AG04449 (cell line): ENCODE measurements at regions not wholly inside any gene's neighbourhood (a gene's known extent, or its start where the extent isn't known, plus 50 kb on each side); places are given as distances from the start of the nearest gene placed in this dataset.

Experiments used
- CTCF ChIA-PET: fragments of 350-600 bp; formaldehyde crosslinking; extraction: SDS; loops from one replicate; lab custom pipeline; 2021; ENCODE audit warnings: antibody characterized with exemption; lab: Yijun Ruan, JAX
- POLR2A ChIA-PET: fragments of 400-600, 350-600 bp; formaldehyde crosslinking; extraction: SDS; loops from one replicate; lab custom pipeline; 2020; ENCODE audit warnings: antibody characterized with exemption, inconsistent platforms; lab: Yijun Ruan, JAX
- DNase-seq: peaks from one replicate; pipeline ENCODE4 v3.0.0-alpha.2; 2010; ENCODE audit warnings: low read depth, low spot score
- H3K4me3 ChIP-seq: 2 replicates; pipeline ENCODE4 v1.5.1; 2011; ENCODE audit warnings: low read depth, mild to moderate bottlenecking, control low read depth, low read length
- TF ChIP-seq, protein P1 (sequence below): IDR thresholded peaks from one replicate; pipeline ENCODE4 v1.5.1; 2011; ENCODE audit warnings: mild to moderate bottlenecking, moderate library complexity, low read length, control low read depth, inconsistent platforms; ENCODE audit not compliant: insufficient read depth; ENCODE audit errors: missing control alignments

DNA sequence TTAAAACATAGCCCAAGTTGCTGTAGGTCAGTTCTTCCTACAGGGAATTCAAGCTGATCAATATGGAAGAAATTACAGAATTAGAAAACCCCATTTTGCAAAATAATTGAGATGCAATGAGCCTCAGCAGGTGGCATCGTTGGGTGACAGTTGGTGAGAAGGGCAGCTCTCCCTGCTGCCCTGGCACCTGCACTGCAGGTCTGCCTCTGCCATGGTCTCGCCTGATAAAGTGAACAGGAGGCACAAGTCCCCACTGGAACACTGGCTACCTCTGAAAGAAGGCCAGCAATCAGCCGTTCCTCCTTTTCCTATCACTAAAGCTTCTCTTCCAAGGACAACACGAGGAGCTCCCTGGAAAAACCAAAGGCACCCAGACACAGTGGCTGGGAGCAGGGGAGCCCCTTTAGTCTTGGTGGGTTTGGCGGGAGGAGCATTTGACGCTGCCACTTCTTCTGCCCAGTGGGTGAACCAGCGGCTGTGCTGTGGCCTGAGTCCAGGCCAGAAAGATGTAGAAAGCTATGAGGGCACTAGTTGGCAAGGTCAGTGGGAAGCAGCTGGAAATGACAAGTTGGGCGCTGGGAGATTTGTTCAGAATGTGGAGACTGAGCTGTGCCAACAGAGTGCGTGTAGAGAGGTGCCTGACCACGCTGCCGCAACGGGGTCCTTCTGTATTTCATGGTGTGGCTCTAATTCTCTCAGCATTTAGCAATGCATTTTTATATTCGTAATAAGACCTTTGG is 93.1 kb downstream of the RIPK4 start:
- ChIA-PET CTCF (interaction anchor here (0.7 to 1.4 kb wide), 5 partner anchors 9 to 143 kb away, joined by 3 to 5 read pairs (median 3); no protein-coding TSS in a partner anchor), POLR2A (no interaction called here)
- DNase-seq: no peak
- no peak overlapping the region for H3K4me3 ChIP-seq
- TF ChIP-seq, protein P1, sequence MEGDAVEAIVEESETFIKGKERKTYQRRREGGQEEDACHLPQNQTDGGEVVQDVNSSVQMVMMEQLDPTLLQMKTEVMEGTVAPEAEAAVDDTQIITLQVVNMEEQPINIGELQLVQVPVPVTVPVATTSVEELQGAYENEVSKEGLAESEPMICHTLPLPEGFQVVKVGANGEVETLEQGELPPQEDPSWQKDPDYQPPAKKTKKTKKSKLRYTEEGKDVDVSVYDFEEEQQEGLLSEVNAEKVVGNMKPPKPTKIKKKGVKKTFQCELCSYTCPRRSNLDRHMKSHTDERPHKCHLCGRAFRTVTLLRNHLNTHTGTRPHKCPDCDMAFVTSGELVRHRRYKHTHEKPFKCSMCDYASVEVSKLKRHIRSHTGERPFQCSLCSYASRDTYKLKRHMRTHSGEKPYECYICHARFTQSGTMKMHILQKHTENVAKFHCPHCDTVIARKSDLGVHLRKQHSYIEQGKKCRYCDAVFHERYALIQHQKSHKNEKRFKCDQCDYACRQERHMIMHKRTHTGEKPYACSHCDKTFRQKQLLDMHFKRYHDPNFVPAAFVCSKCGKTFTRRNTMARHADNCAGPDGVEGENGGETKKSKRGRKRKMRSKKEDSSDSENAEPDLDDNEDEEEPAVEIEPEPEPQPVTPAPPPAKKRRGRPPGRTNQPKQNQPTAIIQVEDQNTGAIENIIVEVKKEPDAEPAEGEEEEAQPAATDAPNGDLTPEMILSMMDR: no peak

DNA sequence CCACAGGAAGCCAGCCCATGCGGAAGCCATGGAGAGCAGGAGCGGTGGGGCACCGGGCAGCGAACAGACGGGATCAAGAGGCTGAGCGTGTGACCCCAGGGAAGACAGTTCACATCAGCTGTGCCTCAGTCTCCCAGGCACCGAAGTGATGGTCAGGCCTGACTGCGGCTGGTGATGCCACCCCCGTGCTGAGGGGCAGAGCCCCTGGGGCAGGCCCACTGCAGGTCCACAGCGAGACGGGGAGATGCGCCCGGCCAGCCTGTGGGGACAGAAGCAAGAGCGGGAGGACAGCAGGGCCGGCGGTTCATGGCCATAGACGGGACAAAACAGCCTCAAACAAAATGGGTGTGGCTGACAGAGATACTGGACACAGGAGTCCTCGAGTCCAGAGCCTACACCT is 93.8 kb downstream of the RIPK4 start:
- H3K4me3 ChIP-seq: no peak overlapping the region
- TF ChIP-seq, protein P1: no peak
- POLR2A ChIA-PET: no interaction called here
- CTCF ChIA-PET: no interaction called here
- no peak for DNase-seq

DNA sequence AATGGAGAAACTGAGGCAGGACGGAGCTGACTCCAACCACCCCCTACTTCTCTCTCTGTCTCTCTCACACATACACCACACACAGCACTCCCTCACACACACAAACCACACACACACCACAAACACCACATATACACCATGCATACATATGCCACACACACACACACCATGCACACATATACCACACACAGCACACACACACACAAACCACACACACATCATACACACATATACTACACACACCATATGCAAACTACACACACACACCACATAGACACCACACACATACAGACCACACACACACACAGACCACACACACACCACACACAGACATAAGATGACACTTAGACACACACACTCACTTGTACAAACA is 94.3 kb downstream of the RIPK4 start:
- ChIA-PET CTCF (no interaction called here), POLR2A (no interaction called here)
- H3K4me3 ChIP-seq: no peak overlapping the region
- DNase-seq: no peak
- TF ChIP-seq, protein P1: no peak

- CTCF ChIA-PET: interaction anchor here (1.3 kb wide), 1 partner anchor 29 kb away, joined by 5 read pairs; no protein-coding TSS in a partner anchor
- TF ChIP-seq, protein P1: no peak
- no peak for DNase-seq
- no peak overlapping the region for H3K4me3 ChIP-seq
- POLR2A ChIA-PET: no interaction called here
Measured at GRCh38 chr21:41671859-41672542, 94.9 kb downstream of the RIPK4 start.

GRCh38 chr21:41671212-41671762 is 95.6 kb downstream of the RIPK4 start:
- no peak for DNase-seq
- no peak overlapping the region for H3K4me3 ChIP-seq
- ChIA-PET POLR2A (no interaction called here), CTCF (interaction anchor here (1.3 kb wide), 1 partner anchor 28 kb away, joined by 5 read pairs; no protein-coding TSS in a partner anchor)
- TF ChIP-seq, protein P1: no peak
